ENCODE measurements at regions not wholly inside any gene's neighbourhood (a gene's known extent, or its start where the extent isn't known, plus 50 kb on each side); places are given as distances from the start of the nearest gene placed in this dataset.

GRCh38 chr4:138599965-138600364 is 357.8 kb upstream of the SLC7A11 start:
- dilution Hi-C loops (cut with HindIII; ENCODE audit: low sequenced_read_pairs, unreplicated experiment) (no loop called here), intact Hi-C loops (cut with micrococcal nuclease) (no loop called here), in situ Hi-C loops (cut with MboI; ENCODE audit: low sequenced_read_pairs) (no loop called here)
- no peak overlapping the region for H3K14ac ChIP-seq (replicated peaks; ENCODE audit: low read depth, low read length)
- H3K27ac ChIP-seq (ENCODE audit: insufficient read depth, low read length) = no peak overlapping the region
- POLR2A ChIA-PET (ENCODE audit: unreplicated experiment) = no interaction called here
- H2BK20ac ChIP-seq (ENCODE audit: low read depth, low read length) = no peak overlapping the region
- no peak overlapping the region for H2BK5ac ChIP-seq (ENCODE audit: low read depth, low read length, poor library complexity, severe bottlenecking)
- no peaks in the 10 kb centered on the region for H3K36me3 ChIP-seq (ENCODE audit: control insufficient read depth, insufficient read depth, low read length)
- DNase-seq (no peak), ATAC-seq (ENCODE audit: low read depth) (no peak)
- no peaks in the 10 kb centered on the region for H3K79me1 ChIP-seq (ENCODE audit: low read depth in 1 of 2, low read length in 2 of 2)
- no peak overlapping the region for H2AFZ ChIP-seq (replicated peaks; ENCODE audit: low read length, poor library complexity)
- H3K9ac ChIP-seq (ENCODE audit: low read depth, low read length) = no peak overlapping the region
- H2BK15ac ChIP-seq (ENCODE audit: low read depth, low read length) = no peak overlapping the region
- no peak overlapping the region for H3K4me3 ChIP-seq (ENCODE audit: insufficient read depth, low read depth, low read length)
- no peak overlapping the region for H3K18ac ChIP-seq (ENCODE audit: low read depth, low read length)
- H2AK9ac ChIP-seq (replicated peaks; ENCODE audit: low read depth, low read length, poor library complexity) = no peak overlapping the region
- H4K5ac ChIP-seq (ENCODE audit: low read depth, low read length) = no peak overlapping the region
- no peak overlapping the region for H4K91ac ChIP-seq (ENCODE audit: insufficient read depth, low read depth, low read length)
- H3K27me3 ChIP-seq (ENCODE audit: control insufficient read depth, insufficient read depth, low read length) = no peaks in the 10 kb centered on the region
- no peak overlapping the region for H2BK120ac ChIP-seq (ENCODE audit: low read depth, low read length)
- WGBS, 2 experiments (ENCODE audit: extremely low coverage in 2 of 2, insufficient read length in 1 of 2) = 90% methylated on average over 2 of the region's 4 CpGs; no CpG with 5 or more reads in 1 of the 2 experiments
- H3K9me3 ChIP-seq (ENCODE audit: control insufficient read depth, insufficient read depth, low read length) = no peaks in the 10 kb centered on the region
- CTCF ChIA-PET = no interaction called here
- no peak overlapping the region for H3K4me2 ChIP-seq (ENCODE audit: low read depth, low read length)
- no peak overlapping the region for H4K8ac ChIP-seq (ENCODE audit: low read depth in 2 of 2, low read length in 2 of 2)
- H4K20me1 ChIP-seq (ENCODE audit: insufficient read depth, low read length) = no peaks in the 10 kb centered on the region
- H3K56ac ChIP-seq (ENCODE audit: extremely low read depth, insufficient read depth, low read length) = no peak overlapping the region
- H3K4ac ChIP-seq (ENCODE audit: low read depth, low read length) = no peak overlapping the region
- no peak overlapping the region for H2AK5ac ChIP-seq (ENCODE audit: low read depth, low read length)
- no peak overlapping the region for H3K23ac ChIP-seq (ENCODE audit: low read depth, low read length)
- 0 out of 2 replicates have a peak, but pooled peaks cover 1% of the 10 kb centered on the region for H3K4me1 ChIP-seq (ENCODE audit: control insufficient read depth, insufficient read depth, low read length)
- BruUV-seq (replicated peaks) = no TSS peak
- H3K9me1 ChIP-seq (ENCODE audit: insufficient read depth, low read length) = no peaks in the 10 kb centered on the region
- TF ChIP-seq CTCF (conservative IDR thresholded peaks at IDR 0.05; ENCODE audit: low read depth, low read length) = no peak
- no peak for TF ChIP-seq MXI1 (IDR thresholded peaks at IDR 0.05; ENCODE audit: borderline replicate concordance, low read depth, low read length)
- TF ChIP-seq MAFK (IDR thresholded peaks at IDR 0.05; ENCODE audit: low read depth, low read length) = no peak
- TF ChIP-seq CHD1 (IDR thresholded peaks at IDR 0.05; ENCODE audit: low read depth, low read length) = no peak
- TF ChIP-seq SMC3 (IDR thresholded peaks at IDR 0.05; ENCODE audit: low read depth, low read length) = no peak
- no peak for TF ChIP-seq RFX5 (IDR thresholded peaks at IDR 0.05; ENCODE audit: low read depth, low read length)
- TF ChIP-seq USF2 (IDR thresholded peaks at IDR 0.05; ENCODE audit: low read depth, low read length) = no peak
- no peak for TF ChIP-seq RAD21 (IDR thresholded peaks at IDR 0.05; ENCODE audit: low read length)
- no peak for TF ChIP-seq RCOR1 (IDR thresholded peaks at IDR 0.05; ENCODE audit: insufficient replicate concordance, low read length)
- no peak for TF ChIP-seq POLR2A (IDR thresholded peaks at IDR 0.05; ENCODE audit: low read depth, low read length)
- TF ChIP-seq CEBPB (IDR thresholded peaks at IDR 0.05; ENCODE audit: low read depth, low read length) = no peak
